ENCODE measurements at regions not wholly inside any gene's neighbourhood (a gene's known extent, or its start where the extent isn't known, plus 50 kb on each side); places are given as distances from the start of the nearest gene placed in this dataset.

DNA sequence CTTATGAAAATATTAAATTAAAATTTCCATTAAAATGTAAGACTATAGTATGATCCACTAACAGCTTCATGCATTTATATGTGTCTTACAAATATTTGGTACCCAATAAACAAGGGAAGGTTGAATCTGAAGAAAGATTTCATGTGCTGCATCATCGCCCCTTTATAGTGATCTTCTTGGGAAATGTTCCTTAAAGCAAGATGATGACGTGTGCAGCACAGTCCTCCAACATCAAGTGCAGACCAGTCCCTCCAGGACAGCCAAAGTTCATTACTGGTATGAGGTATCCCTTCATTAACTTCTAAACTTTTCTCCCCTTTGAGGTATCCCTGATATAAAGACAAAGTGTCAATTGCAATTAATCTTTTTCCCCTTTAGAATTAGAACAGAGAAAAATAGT is 567.0 kb downstream of the METTL15 start:
- Histone ChIP-seq H3K4me1 (ENCODE audit: control insufficient read depth in 2 of 2, insufficient read depth in 2 of 2, low read length in 1 of 2) (no peaks in the 10 kb centered on the region), H3K9me3 (ENCODE audit: control insufficient read depth in 2 of 2, insufficient read depth in 1 of 2, low read depth in 1 of 2, low read length in 1 of 2) (no peaks in the 10 kb centered on the region)

DNA sequence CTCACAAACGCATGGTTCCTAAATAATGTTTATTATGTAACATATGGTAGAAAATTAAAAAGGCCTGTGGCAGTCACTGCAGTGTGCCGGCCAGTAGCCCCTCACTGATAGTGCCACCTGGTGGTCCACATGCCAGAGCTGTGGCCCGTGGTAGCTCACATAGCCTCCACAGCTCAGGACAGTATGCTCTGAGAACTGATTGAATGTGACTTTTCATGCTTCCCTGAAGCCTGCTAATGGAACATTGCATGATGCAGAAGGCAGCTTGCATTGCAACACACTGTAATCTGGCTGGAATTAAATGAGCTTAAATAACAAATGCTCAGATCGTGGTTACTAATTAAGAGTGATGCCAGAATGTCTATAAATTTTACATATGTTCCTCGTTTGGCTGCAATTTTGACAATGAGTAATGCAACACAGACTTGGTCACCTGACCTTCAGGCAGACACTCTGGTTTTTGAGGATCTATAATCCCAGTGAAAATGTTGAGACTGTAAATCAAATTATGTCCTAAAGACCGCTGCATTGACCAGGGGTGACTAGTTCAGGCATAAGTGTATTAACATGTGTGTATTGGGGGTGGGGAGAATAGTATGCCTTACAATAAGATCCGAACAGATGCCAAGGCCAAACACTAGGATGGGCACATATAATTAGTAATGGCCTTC is 566.4 kb downstream of the METTL15 start:
- no peaks in the 10 kb centered on the region for H3K27me3 ChIP-seq (ENCODE audit: control insufficient read depth in 1 of 2, insufficient read depth in 2 of 2, low read length in 2 of 2)
- H3K4me3 ChIP-seq (ENCODE audit: low read depth in 1 of 2, low read length in 2 of 2), result no peak overlapping the region
- no peaks in the 10 kb centered on the region for H3K9me3 ChIP-seq (ENCODE audit: control insufficient read depth in 2 of 2, insufficient read depth in 1 of 2, low read depth in 1 of 2, low read length in 1 of 2)
- no peaks in the 10 kb centered on the region for H3K4me1 ChIP-seq (ENCODE audit: control insufficient read depth in 2 of 2, insufficient read depth in 2 of 2, low read length in 1 of 2)
- H3K27ac ChIP-seq (ENCODE audit: low read depth in 2 of 2, low read length in 1 of 2), result no peak overlapping the region
- H3K36me3 ChIP-seq (ENCODE audit: control insufficient read depth in 2 of 2, insufficient read depth in 2 of 2, low read length in 1 of 2), result no peaks in the 10 kb centered on the region
- WGBS, 2 donors, result 47 to 48% methylated on average over 7 of the region's 7 CpGs

More for the DNA sequence above, 567.0 kb downstream of the METTL15 start:
- H3K4me3 ChIP-seq (ENCODE audit: low read depth in 1 of 2, low read length in 2 of 2), result no peak overlapping the region
- no peak overlapping the region for H3K27ac ChIP-seq (ENCODE audit: low read depth in 2 of 2, low read length in 1 of 2)
- H3K36me3 ChIP-seq (ENCODE audit: control insufficient read depth in 2 of 2, insufficient read depth in 2 of 2, low read length in 1 of 2), result no peaks in the 10 kb centered on the region
- 85 to 87% methylated on average over 2 of the region's 2 CpGs for WGBS, 2 donors
- H3K27me3 ChIP-seq (ENCODE audit: control insufficient read depth in 1 of 2, insufficient read depth in 2 of 2, low read length in 2 of 2), result no peaks in the 10 kb centered on the region

DNA sequence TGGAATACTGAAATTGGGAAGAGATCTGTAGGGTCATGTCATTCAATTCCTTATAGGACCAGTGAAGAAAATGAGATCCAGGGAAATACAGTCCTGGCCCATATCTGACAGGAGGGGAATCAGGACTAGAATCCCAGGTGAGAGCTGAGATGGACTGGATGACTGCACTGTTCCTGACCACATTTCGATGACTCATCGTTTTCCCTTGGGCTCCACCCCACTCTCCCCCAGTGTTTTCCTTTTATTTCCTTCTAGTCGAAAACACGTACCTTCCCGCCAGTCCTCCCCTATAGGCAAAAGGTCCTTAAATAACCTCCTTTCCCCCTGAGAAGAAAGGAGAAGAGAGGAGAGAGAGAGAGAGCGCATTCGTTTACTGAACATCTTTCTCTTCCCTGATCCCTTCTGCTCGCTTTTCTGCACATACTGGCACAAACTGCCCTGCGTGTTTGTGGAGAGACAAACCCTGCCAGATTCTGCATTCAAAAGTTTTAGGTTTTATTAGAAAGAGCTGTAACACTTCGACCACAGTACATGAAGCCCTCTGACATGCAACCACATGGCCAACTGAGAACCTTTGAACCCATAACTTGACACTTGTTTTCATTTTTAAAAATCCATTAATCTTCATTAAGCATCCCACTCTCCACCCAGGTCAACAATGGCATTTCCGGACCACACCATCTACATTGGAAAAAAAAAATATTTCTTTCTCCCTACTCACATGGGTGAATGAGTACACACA is 565.7 kb downstream of the METTL15 start:
- H3K4me1 ChIP-seq (ENCODE audit: control insufficient read depth in 2 of 2, insufficient read depth in 2 of 2, low read length in 1 of 2), result no peaks in the 10 kb centered on the region
- no peak overlapping the region for H3K4me3 ChIP-seq (ENCODE audit: low read depth in 1 of 2, low read length in 2 of 2)
- H3K27ac ChIP-seq (ENCODE audit: low read depth in 2 of 2, low read length in 1 of 2), result no peak overlapping the region
- H3K36me3 ChIP-seq (ENCODE audit: control insufficient read depth in 2 of 2, insufficient read depth in 2 of 2, low read length in 1 of 2), result no peaks in the 10 kb centered on the region
- no peaks in the 10 kb centered on the region for H3K9me3 ChIP-seq (ENCODE audit: control insufficient read depth in 2 of 2, insufficient read depth in 1 of 2, low read depth in 1 of 2, low read length in 1 of 2)
- 67 to 76% methylated on average over 11 of the region's 11 CpGs for whole genome bisulfite sequencing, 2 donors
- H3K27me3 ChIP-seq (ENCODE audit: control insufficient read depth in 1 of 2, insufficient read depth in 2 of 2, low read length in 2 of 2), result no peaks in the 10 kb centered on the region

DNA sequence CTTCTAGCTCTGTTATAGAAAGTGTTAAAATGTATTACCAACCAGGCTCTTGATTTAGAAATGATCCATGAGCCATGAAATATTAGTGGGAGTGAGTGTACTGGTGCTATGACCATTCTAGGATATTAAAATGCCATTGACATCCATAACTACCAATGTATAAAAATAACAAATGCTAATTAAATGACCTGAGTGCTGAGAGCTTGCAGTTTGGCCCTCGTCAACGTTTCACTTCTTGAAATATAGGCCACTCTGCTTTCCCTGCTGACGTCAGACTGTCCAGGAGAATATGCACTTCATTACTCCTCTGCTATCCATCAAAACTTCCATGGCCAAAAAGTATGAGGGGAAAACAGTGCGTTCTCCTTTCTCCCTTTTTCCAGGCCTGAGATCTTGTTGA is 563.1 kb downstream of the METTL15 start:
- no peak overlapping the region for H3K4me3 ChIP-seq (ENCODE audit: low read depth in 1 of 2, low read length in 2 of 2)
- H3K27me3 ChIP-seq (ENCODE audit: control insufficient read depth in 1 of 2, insufficient read depth in 2 of 2, low read length in 2 of 2), result no peaks in the 10 kb centered on the region
- H3K4me1 ChIP-seq (ENCODE audit: control insufficient read depth in 2 of 2, insufficient read depth in 2 of 2, low read length in 1 of 2), result no peaks in the 10 kb centered on the region
- no peaks in the 10 kb centered on the region for H3K9me3 ChIP-seq (ENCODE audit: control insufficient read depth in 2 of 2, insufficient read depth in 1 of 2, low read depth in 1 of 2, low read length in 1 of 2)
- WGBS, 2 donors, result 77 to 90% methylated on average over 4 of the region's 4 CpGs
- no peaks in the 10 kb centered on the region for H3K36me3 ChIP-seq (ENCODE audit: control insufficient read depth in 2 of 2, insufficient read depth in 2 of 2, low read length in 1 of 2)
- H3K27ac ChIP-seq (ENCODE audit: low read depth in 2 of 2, low read length in 1 of 2), result no peak overlapping the region

DNA sequence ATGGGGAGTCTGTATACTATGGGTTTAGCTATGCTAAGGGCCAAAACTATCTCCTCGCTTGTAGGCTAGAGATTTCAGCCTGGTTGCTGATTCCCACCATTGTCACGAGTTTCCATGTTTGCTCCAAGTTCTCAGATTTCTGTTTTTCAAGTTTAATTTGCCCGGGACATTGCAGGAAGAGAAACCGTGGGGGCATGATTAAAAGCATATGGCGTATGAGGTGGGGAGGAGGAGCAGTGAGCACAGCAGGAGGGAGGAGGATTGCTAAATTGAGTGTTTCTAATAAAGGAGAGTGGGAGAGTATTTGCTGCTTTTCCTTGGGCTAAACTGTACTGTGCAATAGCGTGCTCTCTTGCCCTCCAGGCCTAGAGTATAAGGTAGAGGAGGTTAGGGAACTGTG is 558.4 kb downstream of the METTL15 start:
- Histone ChIP-seq H3K36me3 (ENCODE audit: control insufficient read depth in 2 of 2, insufficient read depth in 2 of 2, low read length in 1 of 2) (no peaks in the 10 kb centered on the region), H3K9me3 (ENCODE audit: control insufficient read depth in 2 of 2, insufficient read depth in 1 of 2, low read depth in 1 of 2, low read length in 1 of 2) (no peaks in the 10 kb centered on the region), H3K27me3 (ENCODE audit: control insufficient read depth in 1 of 2, insufficient read depth in 2 of 2, low read length in 2 of 2) (no peaks in the 10 kb centered on the region), H3K4me1 (ENCODE audit: control insufficient read depth in 2 of 2, insufficient read depth in 2 of 2, low read length in 1 of 2) (no peaks in the 10 kb centered on the region), H3K4me3 (ENCODE audit: low read depth in 1 of 2, low read length in 2 of 2) (no peak overlapping the region), H3K27ac (ENCODE audit: low read depth in 2 of 2, low read length in 1 of 2) (no peak overlapping the region)
- WGBS, 2 donors, result 81 to 87% methylated on average over 6 of the region's 6 CpGs

DNA sequence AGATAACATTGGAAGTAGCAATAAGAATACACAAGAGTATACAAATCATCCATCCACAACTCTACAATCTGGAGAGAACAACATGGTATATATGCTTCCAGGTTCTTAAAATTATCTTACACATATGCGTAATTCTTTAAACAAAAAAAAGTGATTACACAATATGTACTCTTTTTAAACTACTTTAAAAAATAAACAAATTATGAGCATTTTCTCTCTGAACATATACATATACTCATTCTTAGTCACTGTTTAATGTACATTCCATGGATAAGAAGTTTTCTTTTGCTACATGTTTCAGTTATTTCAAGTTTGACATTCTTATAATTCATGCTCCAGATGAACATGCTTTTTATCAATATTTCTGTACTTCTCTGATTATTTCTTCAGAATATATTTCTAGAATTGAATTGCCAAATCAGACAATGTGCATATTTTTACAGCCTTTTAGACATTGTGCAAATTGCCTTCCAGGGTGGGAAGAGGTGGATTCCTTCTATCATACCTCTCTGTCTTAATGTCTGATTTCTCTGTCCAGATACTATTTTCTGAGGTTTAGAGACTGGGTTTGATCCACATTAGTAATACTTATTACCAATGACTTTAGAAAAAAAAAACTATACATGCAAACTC is 551.6 kb downstream of the METTL15 start:
- WGBS, 2 donors, result 94 to 99% methylated on average over 1 of the region's 1 CpG

DNA sequence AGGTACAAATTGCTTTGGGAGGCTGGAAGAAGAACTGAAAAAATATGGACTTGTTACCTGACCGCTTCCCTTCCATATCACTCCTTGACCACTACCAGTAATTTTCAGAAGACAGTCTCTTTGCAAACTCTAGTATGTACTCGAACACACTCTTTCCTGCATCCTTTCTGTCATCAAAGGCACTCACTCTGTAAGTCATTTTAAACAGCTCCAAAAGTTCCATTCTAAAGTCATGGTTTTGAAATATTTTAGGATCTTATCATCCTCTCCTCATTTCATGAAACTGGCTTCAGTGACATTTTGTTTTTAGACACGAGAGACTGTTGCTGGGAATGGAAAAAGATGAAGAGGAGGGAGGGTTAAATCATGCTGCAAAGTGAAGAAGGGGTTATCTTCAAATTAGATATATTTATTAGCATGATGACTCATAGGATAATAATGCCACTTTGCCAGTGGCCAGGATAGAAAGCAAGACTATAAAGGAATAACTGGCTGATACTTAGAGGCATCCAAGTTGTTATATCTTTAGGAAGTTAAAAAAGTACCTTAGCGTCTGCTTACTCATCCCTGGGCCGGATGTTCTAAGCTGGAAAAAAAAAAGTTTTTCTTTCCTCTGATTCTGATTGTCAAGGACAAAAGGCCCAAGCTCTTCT is 549.3 kb downstream of the METTL15 start:
- Histone ChIP-seq H3K36me3 (ENCODE audit: control insufficient read depth in 2 of 2, insufficient read depth in 2 of 2, low read length in 1 of 2) (no peaks in the 10 kb centered on the region), H3K27ac (ENCODE audit: low read depth in 2 of 2, low read length in 1 of 2) (no peak overlapping the region), H3K27me3 (ENCODE audit: control insufficient read depth in 1 of 2, insufficient read depth in 2 of 2, low read length in 2 of 2) (no peaks in the 10 kb centered on the region), H3K9me3 (ENCODE audit: control insufficient read depth in 2 of 2, insufficient read depth in 1 of 2, low read depth in 1 of 2, low read length in 1 of 2) (no peaks in the 10 kb centered on the region), H3K4me3 (ENCODE audit: low read depth in 1 of 2, low read length in 2 of 2) (no peak overlapping the region), H3K4me1 (ENCODE audit: control insufficient read depth in 2 of 2, insufficient read depth in 2 of 2, low read length in 1 of 2) (no peaks in the 10 kb centered on the region)
- WGBS, 2 donors, result 48 to 53% methylated on average over 5 of the region's 5 CpGs

More for the DNA sequence above, 551.6 kb downstream of the METTL15 start:
- Histone ChIP-seq H3K4me3 (ENCODE audit: low read depth in 1 of 2, low read length in 2 of 2) (no peak overlapping the region), H3K27me3 (ENCODE audit: control insufficient read depth in 1 of 2, insufficient read depth in 2 of 2, low read length in 2 of 2) (no peaks in the 10 kb centered on the region), H3K9me3 (ENCODE audit: control insufficient read depth in 2 of 2, insufficient read depth in 1 of 2, low read depth in 1 of 2, low read length in 1 of 2) (no peaks in the 10 kb centered on the region), H3K27ac (ENCODE audit: low read depth in 2 of 2, low read length in 1 of 2) (no peak overlapping the region), H3K4me1 (ENCODE audit: control insufficient read depth in 2 of 2, insufficient read depth in 2 of 2, low read length in 1 of 2) (no peaks in the 10 kb centered on the region), H3K36me3 (ENCODE audit: control insufficient read depth in 2 of 2, insufficient read depth in 2 of 2, low read length in 1 of 2) (no peaks in the 10 kb centered on the region)

DNA sequence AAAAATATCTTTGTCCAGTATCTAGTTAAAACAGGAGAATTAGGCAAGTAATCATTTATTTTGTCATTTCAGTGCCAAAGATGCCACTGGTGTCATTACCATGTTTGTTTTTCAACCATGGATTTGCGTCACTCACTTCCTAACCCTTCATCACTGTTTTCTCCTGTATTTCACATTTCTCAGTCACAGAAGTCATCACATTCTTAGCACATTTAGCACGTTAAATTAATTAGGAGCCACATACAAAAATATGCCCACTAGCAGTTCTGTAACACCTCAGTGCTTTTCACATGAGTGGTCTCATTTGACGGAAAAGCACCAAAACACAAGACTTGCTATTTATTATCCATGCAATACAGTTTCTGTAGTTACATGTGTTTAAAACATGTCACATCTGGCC is 546.0 kb downstream of the METTL15 start:
- no peaks in the 10 kb centered on the region for H3K9me3 ChIP-seq (ENCODE audit: control insufficient read depth in 2 of 2, insufficient read depth in 1 of 2, low read depth in 1 of 2, low read length in 1 of 2)
- H3K27ac ChIP-seq (ENCODE audit: low read depth in 2 of 2, low read length in 1 of 2), result no peak overlapping the region
- H3K27me3 ChIP-seq (ENCODE audit: control insufficient read depth in 1 of 2, insufficient read depth in 2 of 2, low read length in 2 of 2), result no peaks in the 10 kb centered on the region
- no peak overlapping the region for H3K4me3 ChIP-seq (ENCODE audit: low read depth in 1 of 2, low read length in 2 of 2)
- H3K4me1 ChIP-seq (ENCODE audit: control insufficient read depth in 2 of 2, insufficient read depth in 2 of 2, low read length in 1 of 2), result no peaks in the 10 kb centered on the region
- 65 to 71% methylated on average over 3 of the region's 3 CpGs for WGBS, 2 donors
- H3K36me3 ChIP-seq (ENCODE audit: control insufficient read depth in 2 of 2, insufficient read depth in 2 of 2, low read length in 1 of 2), result no peaks in the 10 kb centered on the region

DNA sequence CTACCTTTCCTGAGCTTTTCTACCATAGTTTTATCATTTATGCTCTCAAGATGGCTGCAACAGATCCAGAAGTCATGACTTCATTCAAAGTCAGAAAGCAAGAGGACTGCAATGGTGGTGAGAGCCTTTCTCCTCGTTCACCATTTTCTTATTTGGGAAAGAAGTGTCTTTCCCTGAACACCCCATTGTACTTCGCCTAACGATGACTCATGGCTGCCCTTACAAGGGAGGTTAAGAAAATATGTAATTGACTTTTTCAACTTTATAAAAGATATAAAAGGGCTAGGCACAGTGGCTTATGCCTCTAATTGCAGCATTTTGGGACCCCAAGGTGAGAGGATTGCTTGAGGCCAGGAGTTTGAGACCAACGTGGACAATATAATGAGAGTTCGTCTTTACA is 541.7 kb downstream of the METTL15 start:
- Histone ChIP-seq H3K27me3 (ENCODE audit: control insufficient read depth in 1 of 2, insufficient read depth in 2 of 2, low read length in 2 of 2) (no peaks in the 10 kb centered on the region), H3K36me3 (ENCODE audit: control insufficient read depth in 2 of 2, insufficient read depth in 2 of 2, low read length in 1 of 2) (no peaks in the 10 kb centered on the region), H3K9me3 (ENCODE audit: control insufficient read depth in 2 of 2, insufficient read depth in 1 of 2, low read depth in 1 of 2, low read length in 1 of 2) (no peaks in the 10 kb centered on the region), H3K4me3 (ENCODE audit: low read depth in 1 of 2, low read length in 2 of 2) (no peak overlapping the region), H3K27ac (ENCODE audit: low read depth in 2 of 2, low read length in 1 of 2) (no peak overlapping the region), H3K4me1 (ENCODE audit: control insufficient read depth in 2 of 2, insufficient read depth in 2 of 2, low read length in 1 of 2) (no peaks in the 10 kb centered on the region)
- WGBS, 2 donors, result 66 to 73% methylated on average over 5 of the region's 5 CpGs

Measured in esophagus (tissue), 2 donors.